Activated CD4-positive, alpha-beta T cell treated with anti-CD3 and anti-CD28 coated beads, Interleukin-2, amount 10 ng/mL, durations not matched to agents 24 days and 14 days (primary cell): ENCODE measurements at regions not wholly inside any gene's neighbourhood (a gene's known extent, or its start where the extent isn't known, plus 50 kb on each side); places are given as distances from the start of the nearest gene placed in this dataset.

Experiments
- DNase-seq: peaks from one replicate; pipeline ENCODE4 v3.0.0; 2022
- H3K27ac Mint-ChIP-seq: one replicate; pipeline ENCODE4 v1.8.0; 2022; ENCODE audit warnings: mild to moderate bottlenecking, mixed read lengths
- H3K27me3 Mint-ChIP-seq: one replicate; pipeline ENCODE4 v1.8.0; 2022; ENCODE audit warnings: mixed read lengths
- H3K36me3 Mint-ChIP-seq: one replicate; pipeline ENCODE4 v1.8.0; 2022; ENCODE audit warnings: low read depth, mild to moderate bottlenecking, mixed read lengths
- H3K4me1 Mint-ChIP-seq: one replicate; pipeline ENCODE4 v1.8.0; 2021; ENCODE audit warnings: mixed read lengths
- H3K4me3 Mint-ChIP-seq: one replicate; pipeline ENCODE4 v1.8.0; 2022; ENCODE audit warnings: mild to moderate bottlenecking, moderate library complexity, mixed read lengths
- H3K9me3 Mint-ChIP-seq: one replicate; pipeline ENCODE4 v1.8.0; 2021; ENCODE audit warnings: mixed read lengths
- intact Hi-C: fragments of 100-400 bp; cut with micrococcal nuclease; formaldehyde crosslinking; loops from one replicate; pipeline ENCODE4 v1.15.1; 2023

DNA sequence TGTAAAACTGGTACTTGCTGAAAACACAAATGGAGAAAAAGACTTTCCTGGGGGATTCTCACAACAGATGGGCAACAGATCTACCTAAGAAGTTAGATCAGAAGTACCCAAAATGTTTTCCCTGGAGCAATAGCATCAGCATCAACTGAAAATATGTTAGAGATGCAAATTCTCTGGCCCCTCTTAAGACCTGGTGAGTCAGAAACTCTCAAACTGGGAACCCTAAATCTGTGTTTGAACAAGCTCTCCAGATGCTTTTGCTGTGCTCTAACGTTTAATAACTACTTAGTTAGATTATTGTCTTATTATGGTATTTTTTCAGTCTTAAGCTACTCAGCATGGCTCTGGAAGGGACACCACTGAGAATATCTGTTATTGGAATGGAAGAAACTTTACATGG, 55.2 kb upstream of the TRPC3 start:
- H3K4me3 Mint-ChIP-seq: no peak overlapping the region
- intact Hi-C loops: loop anchor here (1.0 kb wide), 1 partner anchor 29 kb away; no protein-coding TSS in a partner anchor
- no peak overlapping the region for H3K27ac Mint-ChIP-seq
- DNase-seq: no peak
- H3K9me3 Mint-ChIP-seq: no peaks in the 10 kb centered on the region
- peaks cover 16% of the 10 kb centered on the region for H3K27me3 Mint-ChIP-seq
- H3K4me1 Mint-ChIP-seq: peaks cover 8% of the 10 kb centered on the region
- no peaks in the 10 kb centered on the region for H3K36me3 Mint-ChIP-seq

DNA sequence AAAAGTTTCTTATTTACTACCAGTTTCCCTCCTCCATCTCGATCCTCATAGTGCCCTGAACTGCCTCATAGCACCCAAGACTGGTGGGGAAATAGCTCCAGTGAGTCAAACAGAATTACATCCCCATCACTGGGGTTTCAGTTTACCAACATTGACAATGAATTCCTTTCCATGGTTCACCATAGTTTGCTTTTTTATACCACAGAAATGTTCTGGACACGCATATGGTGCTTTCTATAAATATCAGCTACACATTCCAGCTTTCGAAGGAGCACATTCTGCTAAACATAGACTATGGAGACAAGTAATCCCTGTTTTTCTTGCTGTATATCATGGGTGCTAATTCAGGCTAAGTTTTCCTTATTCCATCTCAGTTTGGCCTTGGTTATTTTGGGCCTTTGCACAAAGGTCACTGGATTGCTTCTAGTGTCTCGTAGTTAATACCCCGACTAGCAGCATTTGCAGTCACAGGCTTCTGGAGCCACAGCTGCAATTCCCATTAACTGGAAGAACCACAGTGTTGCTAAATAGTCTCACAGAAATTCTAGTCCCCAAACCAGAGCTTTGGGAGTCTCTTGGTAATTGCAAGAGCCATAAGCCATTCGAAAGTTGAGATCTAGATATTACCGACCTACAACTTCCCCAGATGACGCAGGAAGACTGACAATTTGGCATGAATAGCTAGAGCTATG, 53.4 kb upstream of the TRPC3 start:
- no peak overlapping the region for H3K4me3 Mint-ChIP-seq
- no peaks in the 10 kb centered on the region for H3K9me3 Mint-ChIP-seq
- H3K36me3 Mint-ChIP-seq: no peaks in the 10 kb centered on the region
- peaks cover 8% of the 10 kb centered on the region for H3K4me1 Mint-ChIP-seq
- no peak overlapping the region for H3K27ac Mint-ChIP-seq
- intact Hi-C loops: no loop called here
- H3K27me3 Mint-ChIP-seq: peaks cover 11% of the 10 kb centered on the region
- DNase-seq: no peak

DNA sequence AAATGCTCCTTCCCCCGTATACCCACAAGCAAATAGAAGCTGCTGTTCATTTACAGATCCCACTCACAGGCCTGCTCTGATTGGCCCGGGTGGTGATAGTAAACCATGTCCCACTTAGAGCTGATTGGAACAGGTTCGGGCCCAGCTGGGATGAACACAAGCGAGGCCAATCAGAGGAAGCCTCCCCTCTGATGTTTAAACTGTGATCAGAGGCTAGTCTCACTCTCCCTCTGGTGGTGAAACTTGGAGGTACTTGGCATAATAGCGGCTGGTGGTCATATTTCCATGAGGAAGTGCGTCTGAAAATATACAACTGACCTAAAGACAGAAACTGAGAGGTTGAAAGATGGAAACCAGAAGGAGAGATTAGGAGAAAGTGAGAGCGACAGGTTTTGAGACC, 51.5 kb upstream of the TRPC3 start:
- H3K9me3 Mint-ChIP-seq: no peaks in the 10 kb centered on the region
- intact Hi-C loops: no loop called here
- H3K4me3 Mint-ChIP-seq: no peak overlapping the region
- DNase-seq: peak; percentile 60
- peaks cover 15% of the 10 kb centered on the region for H3K27me3 Mint-ChIP-seq
- H3K4me1 Mint-ChIP-seq: peaks cover 8% of the 10 kb centered on the region
- no peaks in the 10 kb centered on the region for H3K36me3 Mint-ChIP-seq
- no peak overlapping the region for H3K27ac Mint-ChIP-seq
